ENCODE measurements at regions not wholly inside any gene's neighbourhood (a gene's known extent, or its start where the extent isn't known, plus 50 kb on each side); places are given as distances from the start of the nearest gene placed in this dataset.

GRCh38 chr10:90614631-90615030, 243.2 kb downstream of the HTR7 start:
- Histone ChIP-seq H3K27ac (no peak overlapping the region), H3K4me1 (no peaks in the 10 kb centered on the region), H3K9me3 (no peaks in the 10 kb centered on the region), H3K9ac (ENCODE audit: low read depth in 2 of 2, low read length in 2 of 2) (no peak overlapping the region), H3K27me3 (no peaks in the 10 kb centered on the region), H3K36me3 (no peaks in the 10 kb centered on the region), H3K4me3 (no peak overlapping the region)
- no peak for DNase-seq
- intact Hi-C loops (cut with DNase I): no loop called here
- no peak for TF ChIP-seq CTCF (IDR thresholded peaks at IDR 0.05)

GRCh38 chr10:90621577-90621976, 236.3 kb downstream of the HTR7 start:
- no peaks in the 10 kb centered on the region for H3K9me3 ChIP-seq
- H3K36me3 ChIP-seq: no peaks in the 10 kb centered on the region
- H3K27ac ChIP-seq: no peak overlapping the region
- no peak overlapping the region for H3K4me3 ChIP-seq
- no peak for DNase-seq
- H3K4me1 ChIP-seq: no peaks in the 10 kb centered on the region
- H3K9ac ChIP-seq (ENCODE audit: low read depth in 2 of 2, low read length in 2 of 2): no peak overlapping the region
- TF ChIP-seq CTCF (IDR thresholded peaks at IDR 0.05): no peak
- intact Hi-C loops (cut with DNase I): no loop called here
- no peaks in the 10 kb centered on the region for H3K27me3 ChIP-seq

GRCh38 chr10:90635111-90635765, 222.6 kb downstream of the HTR7 start:
- no peak overlapping the region for H3K27ac ChIP-seq
- intact Hi-C loops (cut with DNase I): no loop called here
- no peaks in the 10 kb centered on the region for H3K27me3 ChIP-seq
- no peaks in the 10 kb centered on the region for H3K4me1 ChIP-seq
- H3K4me3 ChIP-seq: no peak overlapping the region
- TF ChIP-seq CTCF (IDR thresholded peaks at IDR 0.05): no peak
- H3K36me3 ChIP-seq: no peaks in the 10 kb centered on the region
- H3K9ac ChIP-seq (ENCODE audit: low read depth in 2 of 2, low read length in 2 of 2): no peak overlapping the region
- no peaks in the 10 kb centered on the region for H3K9me3 ChIP-seq
- DNase-seq: no peak

- Histone ChIP-seq H3K36me3 (no peaks in the 10 kb centered on the region), H3K4me3 (no peak overlapping the region), H3K9ac (ENCODE audit: low read depth in 2 of 2, low read length in 2 of 2) (no peak overlapping the region), H3K27me3 (no peaks in the 10 kb centered on the region), H3K9me3 (no peaks in the 10 kb centered on the region), H3K27ac (no peak overlapping the region), H3K4me1 (no peaks in the 10 kb centered on the region)
- TF ChIP-seq CTCF (IDR thresholded peaks at IDR 0.05): no peak
- no peak for DNase-seq
- intact Hi-C loops (cut with DNase I): no loop called here
Measured at GRCh38 chr10:90640756-90641155, 217.1 kb downstream of the HTR7 start.

GRCh38 chr10:90641731-90642130, 216.1 kb downstream of the HTR7 start:
- no peaks in the 10 kb centered on the region for H3K9me3 ChIP-seq
- no peak for TF ChIP-seq CTCF (IDR thresholded peaks at IDR 0.05)
- H3K36me3 ChIP-seq: no peaks in the 10 kb centered on the region
- intact Hi-C loops (cut with DNase I): no loop called here
- no peak overlapping the region for H3K9ac ChIP-seq (ENCODE audit: low read depth in 2 of 2, low read length in 2 of 2)
- no peak overlapping the region for H3K27ac ChIP-seq
- no peak for DNase-seq
- no peaks in the 10 kb centered on the region for H3K27me3 ChIP-seq
- no peaks in the 10 kb centered on the region for H3K4me1 ChIP-seq
- H3K4me3 ChIP-seq: no peak overlapping the region
